Upper lobe of left lung (tissue), 4 donors: ENCODE measurements at regions not wholly inside any gene's neighbourhood (a gene's known extent, or its start where the extent isn't known, plus 50 kb on each side); places are given as distances from the start of the nearest gene placed in this dataset.

Experiments used
- EP300 ChIP-seq, 4 donors: sonication (generic); formaldehyde crosslinking; IDR thresholded peaks; one replicate each; pipeline ENCODE4 v1.5.1; 2017; ENCODE audit warnings: antibody characterized with exemption in 4 of 4, control low read depth in 2 of 4
- POLR2A ChIP-seq, 4 donors: fragments of 450-650 bp; IDR thresholded peaks; one replicate each; pipeline ENCODE4 v1.5.1; 2016 to 2017; ENCODE audit warnings: antibody characterized with exemption in 4 of 4, mild to moderate bottlenecking in 2 of 4
- POLR2AphosphoS5 ChIP-seq, 2 donors: sonication (generic); formaldehyde crosslinking; IDR thresholded peaks; one replicate each; pipeline ENCODE4 v1.5.1; 2017; ENCODE audit warnings: antibody characterized with exemption in 2 of 2
- TF ChIP-seq, protein P1 (sequence below), 6 experiments: fragments of 450-650 bp in 4 of 6; fragments of 200-600 bp in 2 of 6; sonication (generic) in 2 of 6; IDR thresholded peaks; one replicate each; pipeline ENCODE4 v1.5.1; 2016 to 2019; ENCODE audit warnings: antibody characterized with exemption in 6 of 6

DNA sequence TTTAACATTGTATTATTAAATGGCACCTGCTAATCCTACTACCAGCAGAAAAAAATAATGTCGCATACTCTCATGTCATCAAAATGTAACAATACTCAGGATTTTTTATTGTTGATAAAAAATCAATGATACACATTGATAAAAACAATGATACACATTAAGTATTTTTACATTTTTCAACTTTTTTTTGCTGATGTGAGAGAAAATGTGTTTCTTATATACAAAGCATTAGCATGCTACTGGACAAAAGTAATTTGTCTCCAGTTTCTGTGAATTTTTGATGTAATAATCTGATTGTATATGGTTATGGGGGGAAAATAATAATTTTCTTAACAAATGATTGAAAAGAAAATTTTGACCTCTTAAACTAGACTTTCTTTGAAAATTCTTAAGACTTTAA, 1256.6 kb upstream of the CNTN5 start:
- TF ChIP-seq, protein P1, sequence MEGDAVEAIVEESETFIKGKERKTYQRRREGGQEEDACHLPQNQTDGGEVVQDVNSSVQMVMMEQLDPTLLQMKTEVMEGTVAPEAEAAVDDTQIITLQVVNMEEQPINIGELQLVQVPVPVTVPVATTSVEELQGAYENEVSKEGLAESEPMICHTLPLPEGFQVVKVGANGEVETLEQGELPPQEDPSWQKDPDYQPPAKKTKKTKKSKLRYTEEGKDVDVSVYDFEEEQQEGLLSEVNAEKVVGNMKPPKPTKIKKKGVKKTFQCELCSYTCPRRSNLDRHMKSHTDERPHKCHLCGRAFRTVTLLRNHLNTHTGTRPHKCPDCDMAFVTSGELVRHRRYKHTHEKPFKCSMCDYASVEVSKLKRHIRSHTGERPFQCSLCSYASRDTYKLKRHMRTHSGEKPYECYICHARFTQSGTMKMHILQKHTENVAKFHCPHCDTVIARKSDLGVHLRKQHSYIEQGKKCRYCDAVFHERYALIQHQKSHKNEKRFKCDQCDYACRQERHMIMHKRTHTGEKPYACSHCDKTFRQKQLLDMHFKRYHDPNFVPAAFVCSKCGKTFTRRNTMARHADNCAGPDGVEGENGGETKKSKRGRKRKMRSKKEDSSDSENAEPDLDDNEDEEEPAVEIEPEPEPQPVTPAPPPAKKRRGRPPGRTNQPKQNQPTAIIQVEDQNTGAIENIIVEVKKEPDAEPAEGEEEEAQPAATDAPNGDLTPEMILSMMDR (IDR thresholded peaks at IDR 0.05): no peak
- TF ChIP-seq POLR2A (IDR thresholded peaks at IDR 0.05) (no peak), POLR2AphosphoS5 (IDR thresholded peaks at IDR 0.05) (no peak), EP300 (IDR thresholded peaks at IDR 0.05) (no peak)
